H1 (cell line): ENCODE measurements at regions not wholly inside any gene's neighbourhood (a gene's known extent, or its start where the extent isn't known, plus 50 kb on each side); places are given as distances from the start of the nearest gene placed in this dataset.

Source experiments
- ATF2 ChIP-seq: IDR thresholded peaks from 2 replicates; pipeline ENCODE4 v1.6.1; 2012; ENCODE audit warnings: low read length, inconsistent platforms

- TF ChIP-seq ATF2, result no peak
Observed at GRCh38 chr7:137078781-137079180, 210.3 kb downstream of the CHRM2 start (continued).
